ENCODE measurements at regions not wholly inside any gene's neighbourhood (a gene's known extent, or its start where the extent isn't known, plus 50 kb on each side); places are given as distances from the start of the nearest gene placed in this dataset.
A peak's percentile ranks its signal among the peaks of the same experiment; 100 is the strongest.

GRCh38 chrX:14359727-14360126, 169.6 kb upstream of the GLRA2 start:
- Histone ChIP-seq H3K27me3 (ENCODE audit: insufficient read depth) (no peaks in the 10 kb centered on the region), H3K4me3 (no peak overlapping the region), H3K27ac (ENCODE audit: low read depth) (no peak overlapping the region; the same call in 1 of the 2 replicates), H3K36me3 (ENCODE audit: insufficient read depth) (no peaks in the 10 kb centered on the region), H3F3A (replicated peaks; ENCODE audit: low read depth) (no peaks in the 10 kb centered on the region), H3K79me2 (replicated peaks; ENCODE audit: insufficient read depth) (no peaks in the 10 kb centered on the region), H2AFZ (no peak overlapping the region), H3K4me1 (ENCODE audit: insufficient read depth) (peaks cover 26% of the 10 kb centered on the region), H3K4me2 (no peak overlapping the region), H4K20me1 (replicated peaks; ENCODE audit: insufficient read depth) (no peaks in the 10 kb centered on the region), H3K9me2 (ENCODE audit: insufficient read depth) (peaks cover 3% of the 10 kb centered on the region; the same call in 1 of the 2 replicates)
- H3K9me3 Mint-ChIP-seq, result peaks cover 4% of the 10 kb centered on the region; the same call in 2 of the 3 replicates
- H3K27ac Mint-ChIP-seq, result no peak overlapping the region
- ATAC-seq (no peak; the same call in 2 of the 3 replicates), DNase-seq (ENCODE audit: low spot score) (peak; percentile 26)
- H3K4me1 Mint-ChIP-seq, result peaks cover 26% of the 10 kb centered on the region
- TF ChIP-seq REST (IDR thresholded peaks at IDR 0.05; ENCODE audit: unreplicated experiment) (no peak), POLR2AphosphoS5 (IDR thresholded peaks at IDR 0.05; ENCODE audit: low read depth) (0 out of 2 replicates have a peak, but pooled peaks have one; percentile 24)
- H3K4me3 Mint-ChIP-seq, result no peak overlapping the region
- H3K27me3 Mint-ChIP-seq (ENCODE audit: insufficient read depth, low read depth, poor library complexity), result no peaks in the 10 kb centered on the region
- peaks cover 10% of the 10 kb centered on the region; the same call in 2 of the 3 replicates for H3K36me3 Mint-ChIP-seq (ENCODE audit: low read depth)

GRCh38 chrX:14359316-14359715, 170.0 kb upstream of the GLRA2 start:
- H3K36me3 ChIP-seq (ENCODE audit: insufficient read depth), result no peaks in the 10 kb centered on the region
- no peak overlapping the region for H3K4me3 ChIP-seq
- H3K79me2 ChIP-seq (replicated peaks; ENCODE audit: insufficient read depth), result no peaks in the 10 kb centered on the region
- no peak for DNase-seq (ENCODE audit: low spot score)
- H3K27ac ChIP-seq (ENCODE audit: low read depth), result peak overlapping the region; percentile 69; the same call in 1 of the 2 replicates
- no peak overlapping the region for H3K4me2 ChIP-seq
- no peak for ATAC-seq
- Mint-ChIP-seq H3K27me3 (ENCODE audit: insufficient read depth, low read depth, poor library complexity) (no peaks in the 10 kb centered on the region), H3K4me1 (peaks cover 24% of the 10 kb centered on the region), H3K9me3 (peaks cover 6% of the 10 kb centered on the region; the same call in 2 of the 3 replicates), H3K4me3 (no peak overlapping the region), H3K27ac (peak overlapping the region; percentile 31; the same call in 1 of the 2 replicates), H3K36me3 (ENCODE audit: low read depth) (peaks cover 10% of the 10 kb centered on the region; the same call in 2 of the 3 replicates)
- no peak overlapping the region for H2AFZ ChIP-seq
- peaks cover 3% of the 10 kb centered on the region; the same call in 1 of the 2 replicates for H3K9me2 ChIP-seq (ENCODE audit: insufficient read depth)
- no peaks in the 10 kb centered on the region for H4K20me1 ChIP-seq (replicated peaks; ENCODE audit: insufficient read depth)
- H3K27me3 ChIP-seq (ENCODE audit: insufficient read depth), result no peaks in the 10 kb centered on the region
- peaks cover 24% of the 10 kb centered on the region for H3K4me1 ChIP-seq (ENCODE audit: insufficient read depth)
- H3F3A ChIP-seq (replicated peaks; ENCODE audit: low read depth), result no peaks in the 10 kb centered on the region
- TF ChIP-seq STAT1 (IDR thresholded peaks at IDR 0.05; ENCODE audit: unreplicated experiment), result no peak
- no peak for TF ChIP-seq ZNF331 (CRISPR knock-in tag; IDR thresholded peaks at IDR 0.05; ENCODE audit: low read depth)
- TF ChIP-seq ZNF462 (CRISPR knock-in tag; IDR thresholded peaks at IDR 0.05), result no peak
- no peak for TF ChIP-seq NANOG (IDR thresholded peaks at IDR 0.05; ENCODE audit: borderline replicate concordance)
- TF ChIP-seq CREB1 (CRISPR knock-in tag; IDR thresholded peaks at IDR 0.05; ENCODE audit: low read depth), result no peak
- no peak for TF ChIP-seq ETS1 (IDR thresholded peaks at IDR 0.05)
- no peak for TF ChIP-seq CTCF (conservative IDR thresholded peaks at IDR 0.05; ENCODE audit: low read depth in 2 of 2)
- no peak for TF ChIP-seq POLR2AphosphoS5 (IDR thresholded peaks at IDR 0.05; ENCODE audit: low read depth)
